GM18867 (cell line): ENCODE measurements at regions not wholly inside any gene's neighbourhood (a gene's known extent, or its start where the extent isn't known, plus 50 kb on each side); places are given as distances from the start of the nearest gene placed in this dataset.

ENCODE experiments used
- ATAC-seq: cut with Tn5 transposase; IDR thresholded peaks from one replicate; pipeline ENCODE4 v1.9.1; 2021; ENCODE audit warnings: mild to moderate bottlenecking, moderate library complexity; ENCODE audit not compliant: unreplicated experiment

DNA sequence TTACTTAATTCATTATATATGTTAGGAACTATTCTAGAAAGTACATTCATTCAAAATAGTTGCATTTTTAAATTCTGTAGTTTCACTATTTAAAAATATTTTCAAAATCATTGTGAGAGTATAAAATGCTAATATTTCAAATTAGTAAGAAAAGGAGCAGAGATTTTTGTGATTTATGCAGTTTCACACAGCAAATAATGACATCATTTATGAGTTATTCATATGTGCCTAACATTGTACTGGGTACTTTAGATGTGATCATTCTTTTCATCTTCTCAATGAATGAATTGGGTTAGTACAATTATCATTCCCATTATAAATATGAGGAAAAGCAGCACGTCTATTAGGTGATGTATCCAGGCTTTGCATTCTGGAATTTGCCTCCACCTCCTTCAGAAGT is 1451.0 kb upstream of the IGFBP7 start:
- ATAC-seq = no peak

DNA sequence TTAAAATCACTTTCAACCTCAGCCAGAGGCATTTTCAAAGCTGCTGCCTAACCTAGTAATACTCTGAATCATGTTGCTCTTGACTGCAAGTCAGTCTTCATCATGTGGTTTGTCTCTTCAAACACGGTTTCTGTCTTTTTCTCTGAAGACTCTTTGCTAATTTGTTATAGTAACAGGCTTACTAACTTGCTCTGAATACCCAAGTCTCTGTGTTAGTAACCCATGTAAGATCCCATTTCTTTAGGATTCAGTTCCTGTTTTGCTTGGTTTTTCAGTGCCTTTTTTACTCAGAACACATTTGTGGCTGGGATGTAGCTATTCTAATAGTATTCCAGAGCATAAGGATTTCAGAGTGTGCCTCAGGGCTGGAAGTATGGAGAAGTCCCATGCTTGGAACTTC is 1450.6 kb upstream of the IGFBP7 start:
- ATAC-seq = no peak

DNA sequence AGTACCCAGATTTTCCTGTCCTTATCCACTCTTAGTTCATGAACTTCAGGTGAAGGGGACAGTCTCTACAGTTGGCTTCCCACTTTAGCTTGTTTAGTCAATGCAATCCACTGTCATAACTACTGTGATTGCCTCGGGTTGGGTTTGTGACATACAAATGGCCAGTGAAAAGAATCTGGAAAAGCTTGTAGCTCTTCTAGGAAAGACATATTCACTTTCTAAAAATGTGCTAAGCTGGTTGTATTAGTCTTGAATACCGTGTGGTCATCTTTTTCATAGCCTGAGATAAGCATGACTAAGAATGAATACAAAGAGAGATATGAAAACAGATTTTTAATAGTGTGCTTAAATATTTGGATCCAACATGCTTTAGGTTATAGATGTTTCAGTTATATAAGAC is 1443.5 kb upstream of the IGFBP7 start:
- ATAC-seq = no peak

DNA sequence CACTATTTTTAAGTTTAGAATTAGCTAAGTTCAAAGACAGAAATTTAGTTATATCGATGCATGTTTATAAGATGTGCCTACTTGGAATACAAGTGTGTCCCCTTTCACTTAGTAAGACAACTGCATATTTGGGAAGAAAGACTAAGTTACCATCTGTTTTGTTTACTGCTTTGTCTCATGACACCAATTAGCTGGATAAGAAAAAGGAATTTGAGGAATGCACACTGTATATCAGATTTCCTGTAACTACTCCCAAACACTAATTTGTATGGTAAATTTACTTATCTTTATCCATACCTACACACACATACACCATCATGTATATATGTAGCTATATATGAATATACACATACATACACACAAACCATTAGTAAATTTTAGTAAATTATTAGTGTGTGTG is 1442.8 kb upstream of the IGFBP7 start:
- no peak for ATAC-seq

DNA sequence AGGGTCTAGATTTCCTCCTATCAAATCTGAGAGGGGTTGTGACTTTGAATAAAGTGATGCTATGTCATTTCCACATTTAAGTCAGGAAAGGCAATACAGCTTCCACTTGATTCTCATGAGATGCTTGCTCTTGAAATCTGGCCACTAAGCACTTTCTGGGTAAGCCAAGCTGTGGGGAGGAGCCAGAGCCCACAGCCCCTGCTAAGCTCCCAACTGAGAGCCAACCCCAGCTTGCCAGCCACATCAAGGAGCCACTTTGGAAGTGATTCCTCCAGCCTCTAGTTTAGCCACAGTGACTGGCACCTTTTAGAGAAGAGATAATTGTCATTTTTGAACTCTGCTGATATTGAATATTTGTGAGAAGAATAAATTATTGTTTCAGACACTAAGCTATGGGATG is 1441.5 kb upstream of the IGFBP7 start:
- no peak for ATAC-seq

DNA sequence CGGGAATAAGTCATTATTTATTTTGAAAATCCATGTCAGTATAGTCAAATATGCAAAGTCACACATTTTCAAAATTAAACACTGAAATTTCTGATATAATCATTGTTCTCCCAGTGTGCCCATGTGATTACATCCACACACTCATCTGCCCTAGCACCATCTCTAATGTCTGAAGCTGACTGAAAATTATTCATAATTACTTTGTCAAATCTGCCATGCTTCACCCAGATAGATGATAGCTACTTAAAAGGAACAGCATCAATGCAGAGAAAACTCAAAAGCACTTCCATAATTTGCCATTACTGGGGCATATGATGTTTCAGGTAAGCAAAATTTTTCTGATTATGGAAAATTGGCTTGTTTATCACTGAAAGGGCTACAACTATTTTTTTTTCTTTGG is 1433.3 kb upstream of the IGFBP7 start:
- no peak for ATAC-seq

DNA sequence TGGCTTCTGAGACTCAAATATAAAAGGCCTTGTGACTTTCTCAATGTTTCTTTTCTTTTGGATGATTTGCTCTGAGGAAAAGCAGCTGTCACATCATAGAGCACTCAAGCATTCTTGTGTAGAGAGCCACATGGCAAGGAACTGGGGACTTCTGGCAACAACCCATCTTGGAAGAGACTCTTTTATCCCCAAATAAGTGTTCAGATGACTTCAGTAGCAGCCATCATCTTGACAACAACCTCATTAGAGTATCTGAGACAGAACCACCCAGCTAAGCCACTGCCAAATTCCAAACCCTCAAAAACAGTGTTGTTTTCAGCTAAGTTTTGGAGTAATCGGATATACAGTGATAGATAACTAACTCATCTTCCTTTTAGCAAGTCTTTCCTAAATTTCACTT is 1431.7 kb upstream of the IGFBP7 start:
- no peak for ATAC-seq

DNA sequence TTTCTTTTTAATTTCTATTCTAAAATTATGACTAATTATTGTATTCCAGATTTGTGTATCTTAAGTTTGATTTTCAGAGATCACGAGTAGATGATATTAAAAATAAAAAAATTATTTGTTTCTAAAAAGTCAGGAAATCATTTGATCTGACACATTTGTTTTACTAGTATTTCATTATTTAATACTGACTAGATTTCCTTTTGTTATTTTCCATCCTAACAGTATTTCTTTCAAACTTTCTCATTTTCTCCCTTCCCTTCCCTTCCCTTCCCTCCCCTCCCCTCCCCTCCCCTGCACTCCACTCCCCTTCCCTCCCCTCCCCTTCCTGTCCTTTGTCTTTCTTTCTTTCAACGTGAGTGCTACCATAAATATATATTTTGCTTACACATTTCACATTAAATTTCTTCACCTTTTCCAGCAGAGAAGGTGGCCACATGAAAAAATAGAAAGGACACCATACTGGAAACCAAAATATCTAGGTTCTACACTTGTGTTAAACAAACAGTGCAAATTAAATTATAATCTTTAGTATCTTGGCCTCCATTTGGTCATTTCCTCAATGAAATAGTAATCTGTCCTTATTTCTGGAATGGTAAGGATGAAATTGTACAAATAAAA is 1412.7 kb upstream of the IGFBP7 start:
- ATAC-seq = no peak

DNA sequence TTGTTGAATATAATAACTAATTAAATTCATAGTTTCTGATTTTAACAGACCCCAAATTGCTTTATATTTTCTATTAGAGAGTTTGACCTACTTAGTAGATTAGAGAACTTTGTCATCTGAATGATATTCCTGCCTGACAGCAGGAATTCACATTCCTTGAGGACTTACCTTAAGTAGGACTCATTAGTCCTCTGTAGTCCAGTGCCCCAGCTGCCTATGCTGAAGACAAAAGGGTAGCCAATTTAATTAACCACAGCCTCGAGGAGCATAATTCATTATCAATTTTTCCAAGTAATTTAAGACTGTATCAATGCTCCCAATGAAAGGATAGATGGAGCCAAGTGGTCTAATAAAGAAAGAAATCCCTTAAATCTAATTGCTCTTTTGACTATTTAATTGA is 1405.0 kb upstream of the IGFBP7 start:
- ATAC-seq = no peak

DNA sequence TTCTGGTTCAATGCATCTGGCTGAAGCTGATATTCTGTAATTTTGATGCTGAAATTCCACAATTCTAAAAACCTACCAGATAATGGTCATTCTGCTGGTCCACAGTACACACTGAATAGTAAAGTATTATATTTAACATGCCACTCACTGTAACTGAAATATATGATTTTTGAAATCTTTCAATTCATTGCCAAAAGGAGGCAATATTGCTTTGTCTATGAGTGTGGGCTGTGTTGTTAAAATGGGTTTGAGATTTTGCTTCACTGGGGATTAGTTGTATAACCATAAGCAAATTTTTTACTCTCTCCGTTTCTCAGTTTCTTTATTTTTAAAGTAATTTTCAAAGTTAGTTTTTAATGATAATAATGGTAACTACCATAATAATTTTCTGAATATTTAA is 1404.1 kb upstream of the IGFBP7 start:
- no peak for ATAC-seq

DNA sequence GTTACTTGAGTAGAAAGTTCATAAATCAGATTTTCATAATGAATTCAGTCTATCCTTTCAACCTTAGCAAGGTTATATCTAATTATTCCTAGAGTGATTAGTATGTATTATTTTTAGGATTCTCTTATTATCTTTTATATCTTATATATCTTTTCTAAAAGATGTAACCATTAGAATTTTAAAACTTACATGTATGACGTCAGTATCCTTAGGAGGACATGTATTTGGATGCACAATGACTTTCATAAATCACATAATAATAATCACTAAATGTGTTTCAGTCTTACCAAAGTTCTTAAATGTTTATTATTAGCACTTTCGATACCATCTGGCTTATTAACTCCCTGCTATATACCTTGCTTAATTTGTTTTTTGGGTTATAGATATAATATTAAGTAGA is 1400.5 kb upstream of the IGFBP7 start:
- ATAC-seq = no peak

DNA sequence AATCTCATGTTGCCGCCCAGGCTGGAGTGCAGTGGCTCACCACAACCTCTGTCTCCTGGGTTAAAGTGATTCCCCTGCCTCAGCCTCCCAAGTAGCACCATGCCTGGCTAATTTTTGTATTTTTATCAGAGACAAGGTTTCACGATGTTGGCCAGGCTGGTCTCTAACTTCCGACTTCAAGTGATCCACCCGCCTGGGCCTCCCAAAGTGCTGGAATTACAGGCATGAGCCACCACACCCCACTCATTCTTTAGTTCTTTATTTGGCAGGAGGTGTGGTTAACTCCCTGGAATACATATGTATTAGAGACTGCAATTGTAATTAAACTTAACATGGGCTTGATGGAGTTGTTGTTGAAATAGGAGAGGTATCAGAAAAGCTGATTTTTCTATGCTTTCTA is 1396.9 kb upstream of the IGFBP7 start:
- ATAC-seq = no peak

DNA sequence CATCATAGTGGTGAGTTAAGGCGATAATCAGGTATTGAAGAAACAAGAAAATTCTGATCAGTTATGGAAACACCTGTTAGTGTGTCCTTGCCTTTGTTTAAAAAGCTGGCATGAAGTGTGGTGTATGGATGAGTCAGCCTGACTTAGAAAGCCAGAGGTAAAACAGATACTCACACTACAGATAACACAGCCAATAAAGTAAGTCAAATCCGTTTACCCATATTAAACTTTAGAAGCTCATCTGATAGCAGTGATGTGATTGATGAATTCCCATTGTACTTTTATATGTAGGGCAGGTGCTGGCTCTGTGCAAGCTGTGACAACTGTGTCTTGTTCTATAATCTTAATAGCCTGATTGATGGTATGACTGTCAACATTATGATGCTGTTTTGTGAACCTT is 1392.7 kb upstream of the IGFBP7 start:
- ATAC-seq = no peak

DNA sequence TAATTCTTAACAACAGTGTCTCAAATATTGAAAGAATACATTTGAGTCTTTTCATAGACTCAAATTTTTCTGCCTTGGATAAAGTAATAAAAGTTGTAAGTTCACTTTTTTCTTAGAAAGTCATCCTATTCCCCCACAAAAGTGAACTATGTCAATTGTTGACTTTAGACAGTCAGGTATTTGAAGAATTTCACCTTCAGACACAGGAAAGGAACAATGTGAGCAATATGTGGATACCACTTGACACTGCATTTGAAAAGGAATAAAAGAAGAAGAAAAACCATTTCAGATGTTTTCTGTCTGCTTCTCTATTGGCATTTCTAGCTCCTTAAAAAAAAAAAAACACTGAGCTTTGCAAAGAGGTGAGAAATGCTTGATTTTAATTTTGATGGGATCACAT is 1389.0 kb upstream of the IGFBP7 start:
- no peak for ATAC-seq

DNA sequence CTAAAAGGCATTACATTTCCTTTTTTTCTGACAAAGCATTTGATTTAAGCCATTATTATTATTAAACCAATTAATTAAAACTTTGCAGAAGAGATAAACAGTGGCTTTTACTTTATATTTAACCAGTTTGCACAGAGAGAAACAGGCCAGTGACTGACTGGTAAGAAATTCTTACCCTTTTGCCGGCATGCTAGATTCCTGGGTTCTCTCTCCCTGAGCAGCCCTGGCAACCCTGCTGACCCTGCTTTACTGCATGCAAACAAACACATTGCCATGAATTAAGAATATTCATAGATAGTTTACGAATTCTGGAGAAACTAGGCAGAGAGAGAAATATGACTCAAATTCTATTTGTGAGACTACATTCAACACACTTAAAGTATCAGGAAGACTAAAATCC is 1381.4 kb upstream of the IGFBP7 start:
- no peak for ATAC-seq

DNA sequence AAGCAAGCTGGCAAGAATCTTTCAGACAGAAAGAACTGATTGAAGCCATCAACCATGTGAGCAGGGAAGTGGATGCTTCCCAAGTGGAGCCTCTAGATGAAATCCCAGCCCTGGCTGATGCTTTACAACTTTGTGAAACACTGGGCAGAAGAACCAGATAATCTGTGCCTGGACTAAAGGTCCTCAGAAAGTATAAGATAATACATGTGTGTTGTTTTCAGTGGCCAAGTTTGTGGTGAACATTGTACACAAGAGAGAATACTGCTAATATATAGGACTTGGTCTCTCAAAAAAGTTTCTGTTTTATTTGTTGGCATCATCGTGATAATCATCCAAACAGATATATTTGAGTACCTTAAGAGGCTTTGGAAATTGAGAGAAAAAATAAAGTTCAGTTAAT is 1367.8 kb upstream of the IGFBP7 start:
- ATAC-seq = no peak

DNA sequence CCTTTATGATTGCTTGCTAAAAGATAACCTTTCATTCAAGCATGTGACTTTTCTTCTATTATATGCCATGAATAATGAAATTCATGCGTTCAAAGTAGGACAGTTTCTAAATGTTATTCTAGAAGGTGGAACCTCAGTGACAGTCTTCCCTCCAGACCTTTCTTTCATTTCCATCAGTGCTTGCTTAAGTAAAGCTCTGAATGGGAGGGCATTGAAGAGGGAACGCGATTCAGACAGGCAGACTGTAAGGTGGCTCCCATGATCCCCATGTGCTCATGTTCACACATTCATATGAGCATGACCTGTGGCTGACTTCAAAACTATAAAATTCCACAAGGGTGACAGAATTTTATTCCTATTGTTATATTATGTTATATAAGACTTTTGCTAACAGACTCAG is 1367.3 kb upstream of the IGFBP7 start:
- no peak for ATAC-seq

DNA sequence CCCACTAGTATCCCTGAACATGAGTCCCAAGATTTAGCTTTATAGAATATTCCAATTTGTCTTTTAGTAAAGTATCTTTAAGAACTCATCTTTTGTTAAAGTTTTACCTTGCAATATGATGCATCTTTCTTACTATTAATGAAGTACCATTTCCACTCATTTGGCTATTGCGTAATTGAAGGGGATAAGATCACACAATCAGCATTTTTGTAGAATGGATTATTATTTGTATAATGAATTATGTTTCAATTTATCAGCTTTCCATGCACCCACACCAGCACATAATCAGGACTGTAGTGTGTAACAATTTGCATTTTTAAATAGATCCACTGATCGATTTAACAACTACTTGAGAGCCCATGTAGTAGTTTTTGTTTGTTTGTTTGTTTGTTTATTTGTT is 1364.9 kb upstream of the IGFBP7 start:
- no peak for ATAC-seq

DNA sequence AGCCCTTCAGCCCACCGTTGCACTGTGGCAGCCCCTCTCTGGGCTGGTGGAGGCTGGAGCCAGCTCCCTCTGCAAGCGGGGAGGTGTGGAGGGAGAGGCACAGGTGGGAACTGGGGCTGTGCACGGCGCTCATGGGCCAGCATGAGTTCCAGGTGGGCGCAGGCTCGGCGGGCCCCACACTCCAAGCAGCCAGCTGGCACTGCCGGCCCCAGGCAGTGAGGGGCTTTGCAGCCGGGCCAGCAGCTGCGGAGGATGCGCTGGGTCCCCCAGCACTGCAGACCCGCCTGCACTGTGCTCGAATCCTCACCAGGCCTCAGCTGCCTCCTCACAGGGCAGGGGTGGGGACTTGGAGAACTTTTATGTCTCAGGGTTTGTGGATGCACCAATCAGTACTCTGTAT is 1354.8 kb upstream of the IGFBP7 start:
- ATAC-seq = no peak

DNA sequence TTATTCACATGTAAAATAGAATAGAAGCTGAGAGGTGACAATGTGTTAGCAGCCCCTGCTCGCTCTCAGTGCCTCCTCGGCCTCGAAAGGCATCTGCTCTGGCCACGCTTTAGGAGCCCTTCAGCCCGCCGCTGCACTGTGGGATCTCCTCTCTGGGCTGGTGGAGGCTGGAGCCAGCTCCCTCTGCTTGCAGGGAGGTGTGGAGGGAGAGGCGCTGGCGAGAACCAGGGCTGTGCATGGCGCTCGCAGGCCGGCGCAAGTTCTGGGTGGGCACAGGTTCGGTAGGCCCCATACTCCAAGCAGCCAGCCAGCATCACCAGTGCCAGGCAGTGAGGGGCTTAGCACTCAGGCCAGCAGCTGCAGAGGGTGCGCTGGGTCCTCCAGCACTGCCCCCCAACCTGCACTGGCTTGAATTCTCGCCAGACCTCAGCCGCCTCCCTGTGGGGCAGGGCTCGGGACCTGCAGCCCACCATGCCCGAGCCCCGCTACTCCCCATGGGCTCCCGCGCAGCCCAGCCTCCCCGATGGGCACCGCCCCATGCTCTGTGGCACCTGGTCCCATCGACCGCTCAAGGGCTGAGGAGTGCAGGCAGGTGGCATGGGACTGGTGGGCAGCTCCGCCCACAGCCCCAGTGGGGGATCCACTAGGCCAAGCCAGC is 1346.7 kb upstream of the IGFBP7 start:
- no peak for ATAC-seq

DNA sequence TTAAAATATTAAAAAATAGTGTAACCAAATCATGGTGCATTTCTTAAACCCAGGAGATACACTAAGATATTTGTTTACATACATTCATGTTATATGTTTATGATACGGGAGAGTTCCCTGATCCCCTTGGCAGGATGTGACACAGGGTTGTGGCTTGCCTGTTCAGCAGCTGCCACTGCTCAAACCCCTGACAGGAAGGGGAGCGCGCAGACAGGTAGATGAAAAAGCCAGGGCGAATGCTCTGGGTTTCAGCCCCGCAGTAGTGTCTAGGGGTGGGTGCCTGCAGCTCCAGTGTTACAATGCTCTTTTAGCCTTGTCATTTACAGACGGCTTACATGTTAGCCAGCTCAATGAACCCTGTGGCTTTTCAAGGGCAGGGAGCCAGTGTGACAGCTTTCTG is 1343.8 kb upstream of the IGFBP7 start:
- ATAC-seq = peak; percentile 66

DNA sequence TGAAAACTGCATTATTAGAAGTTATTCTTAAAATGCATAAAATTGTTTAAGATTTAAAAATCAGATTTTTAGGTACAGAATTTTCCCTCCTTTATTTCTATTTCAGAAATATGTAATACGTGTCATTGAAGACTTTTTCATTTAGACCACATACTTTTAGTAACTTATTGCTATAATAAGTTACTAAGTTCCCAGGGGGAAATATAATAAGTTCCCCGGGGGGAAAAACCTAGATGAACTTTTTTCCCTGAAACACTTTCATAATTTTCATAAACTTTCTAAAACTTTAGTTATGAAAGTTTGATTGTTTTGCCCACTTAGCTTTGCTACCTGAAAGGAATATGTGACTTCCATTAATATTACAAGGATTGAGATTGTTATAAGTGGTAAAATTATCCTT is 1341.5 kb upstream of the IGFBP7 start:
- ATAC-seq = no peak

DNA sequence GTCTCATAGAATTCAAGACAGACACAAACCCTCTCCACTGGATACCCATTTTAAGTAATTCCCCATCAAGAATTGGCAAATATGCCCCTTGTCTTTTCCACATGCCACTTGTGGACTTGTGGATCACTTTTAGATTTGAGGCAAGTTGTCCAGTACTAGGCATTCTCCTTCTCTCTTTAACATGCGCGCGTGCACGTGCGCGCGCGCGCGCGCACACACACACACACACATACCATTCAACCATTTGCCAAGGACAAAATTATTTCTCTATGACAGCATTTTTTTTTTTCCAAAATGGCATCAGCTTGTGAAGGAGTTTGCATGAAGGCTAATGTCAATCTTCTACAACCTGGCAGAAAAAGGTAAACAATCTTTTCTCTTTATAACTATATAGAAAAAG is 1325.7 kb upstream of the IGFBP7 start:
- no peak for ATAC-seq
